Gastrocnemius medialis (tissue), 4 donors: ENCODE measurements at regions not wholly inside any gene's neighbourhood (a gene's known extent, or its start where the extent isn't known, plus 50 kb on each side); places are given as distances from the start of the nearest gene placed in this dataset.

Source experiments
- CTCF ChIP-seq, 5 experiments: fragments of 450-650 bp in 3 of 5; fragments of 200-600 bp in 2 of 5; sonication (generic) in 2 of 5; IDR thresholded peaks in 4 of 5; conservative IDR thresholded peaks in 1 of 5; 1 replicate in 4 of 5; 2 replicates in 1 of 5; pipeline ENCODE4 v1.5.1; 2016 to 2019; ENCODE audit warnings: antibody characterized with exemption in 5 of 5, mild to moderate bottlenecking in 3 of 5, moderate library complexity in 3 of 5
- POLR2A ChIP-seq, 2 donors: fragments of 450-650 bp; IDR thresholded peaks; one replicate each; pipeline ENCODE4 v1.6.1; 2017; ENCODE audit warnings: antibody characterized with exemption in 2 of 2, mild to moderate bottlenecking in 2 of 2, moderate library complexity in 2 of 2

- no peak for TF ChIP-seq CTCF (IDR thresholded peaks at IDR 0.05 in 4 of 5, conservative IDR thresholded peaks at IDR 0.05 in 1 of 5)
- no peak for TF ChIP-seq POLR2A (IDR thresholded peaks at IDR 0.05)
Measured at GRCh38 chr10:31157123-31158010, 125.7 kb upstream of the ZNF438 start.
